OCI-LY7 (cell line): ENCODE measurements at regions not wholly inside any gene's neighbourhood (a gene's known extent, or its start where the extent isn't known, plus 50 kb on each side); places are given as distances from the start of the nearest gene placed in this dataset.

Experiments
- BruUV-seq: library from RNA; stranded (reverse); fragments of 400-500 nt; replicated peaks from 2 replicates; lab custom pipeline; 2021; lab: Mats Ljungman, UMichigan
- CTCF ChIA-PET: fragments of 300-600 bp; sonication (Branson Sonifier 250); formaldehyde crosslinking; loops from one replicate; lab custom pipeline; 2022; ENCODE audit warnings: antibody characterized with exemption; ENCODE audit not compliant: unreplicated experiment; lab: Charles Lee
- POLR2A ChIA-PET: fragments of 300-600 bp; sonication (Branson Sonifier 250); formaldehyde crosslinking; loops from one replicate; lab custom pipeline; 2022; ENCODE audit warnings: antibody characterized with exemption; lab: Charles Lee
- DNase-seq: peaks from one replicate; pipeline ENCODE4 v3.0.0-alpha.2; 2015; ENCODE audit warnings: low spot score
- H2AFZ ChIP-seq: fragments of 200-600 bp; sonication (generic), shearing (Covaris generic); 2 replicates; pipeline ENCODE4 v1.6.1; 2014; ENCODE audit warnings: mild to moderate bottlenecking, antibody characterized with exemption, low read length, moderate library complexity
- H3K27ac ChIP-seq: fragments of 200-600 bp; sonication (generic); 2 replicates; pipeline ENCODE4 v1.5.1; 2014; ENCODE audit warnings: mixed run types, low read depth, mild to moderate bottlenecking, moderate library complexity, low read length, inconsistent platforms; ENCODE audit not compliant: poor library complexity, severe bottlenecking
- H3K36me3 ChIP-seq: fragments of 200-600 bp; sonication (generic); 2 replicates; pipeline ENCODE4 v1.6.1; 2014; ENCODE audit warnings: mild to moderate bottlenecking, antibody characterized with exemption, low read length, moderate library complexity, mixed read lengths; ENCODE audit not compliant: insufficient read depth
- H3K4me1 ChIP-seq: fragments of 200-600 bp; sonication (generic); 2 replicates; pipeline ENCODE4 v1.5.1; 2014; ENCODE audit warnings: mild to moderate bottlenecking, low read length; ENCODE audit not compliant: insufficient read depth, poor library complexity, severe bottlenecking
- H3K4me2 ChIP-seq: fragments of 200-600 bp; sonication (generic); 2 replicates; pipeline ENCODE4 v1.6.1; 2014; ENCODE audit warnings: mild to moderate bottlenecking, low read length
- H3K4me3 ChIP-seq: fragments of 200-600 bp; sonication (generic); 2 replicates; pipeline ENCODE4 v1.5.1; 2014; ENCODE audit warnings: mild to moderate bottlenecking, low read depth, low read length; ENCODE audit not compliant: poor library complexity, severe bottlenecking
- H3K79me2 ChIP-seq: fragments of 200-600 bp; sonication (generic); 2 replicates; pipeline ENCODE4 v1.6.1; 2016; ENCODE audit warnings: low read depth, mild to moderate bottlenecking, low read length, moderate library complexity, mixed read lengths; ENCODE audit not compliant: insufficient read depth
- H3K9me2 ChIP-seq: fragments of 200-600 bp; sonication (generic); 2 replicates; pipeline ENCODE4 v1.6.1; 2016; ENCODE audit warnings: mild to moderate bottlenecking, low read length, mixed read lengths; ENCODE audit not compliant: insufficient read depth
- H3K9me3 ChIP-seq: fragments of 200-600 bp; sonication (generic); 2 replicates; pipeline ENCODE4 v1.6.1; 2014; ENCODE audit warnings: mild to moderate bottlenecking, mixed run types, low read length, mixed read lengths
- H4K20me1 ChIP-seq: fragments of 200-600 bp; sonication (generic); 2 replicates; pipeline ENCODE4 v1.6.1; 2014; ENCODE audit warnings: mild to moderate bottlenecking, antibody characterized with exemption, low read length, moderate library complexity, mixed read lengths; ENCODE audit not compliant: insufficient read depth
- EZH2phosphoT487 ChIP-seq: fragments of 200-600 bp; sonication (generic); IDR thresholded peaks from 2 replicates; pipeline ENCODE4 v1.6.1; 2018; ENCODE audit warnings: low read depth, borderline replicate concordance, mild to moderate bottlenecking, mixed run types, antibody characterized with exemption, low read length, moderate library complexity, mixed read lengths
- intact Hi-C: fragments of 100-400 bp; cut with micrococcal nuclease; formaldehyde crosslinking; loops from one replicate; pipeline ENCODE4 v1.10.0; 2022; ENCODE audit not compliant: unreplicated experiment
- TF ChIP-seq, protein P1 (sequence below): fragments of 200-600 bp; sonication (generic); conservative IDR thresholded peaks from 2 replicates; pipeline ENCODE4 v1.5.1; 2014; ENCODE audit warnings: mild to moderate bottlenecking, antibody characterized with exemption, low read length, moderate library complexity, mixed read lengths

- Histone ChIP-seq H3K9me3 (no peaks in the 10 kb centered on the region), H4K20me1 (no peaks in the 10 kb centered on the region), H3K4me3 (no peak overlapping the region), H3K4me2 (peak overlapping the region; percentile 14; the same call in 1 of the 2 replicates), H3K27ac (no peak overlapping the region), H2AFZ (peak overlapping the region; percentile 26; the same call in 1 of the 2 replicates), H3K79me2 (no peaks in the 10 kb centered on the region), H3K36me3 (no peaks in the 10 kb centered on the region), H3K9me2 (no peaks in the 10 kb centered on the region), H3K4me1 (peaks cover 16% of the 10 kb centered on the region)
- ChIA-PET CTCF (interaction anchor here (1.5 kb wide), 1 partner anchor 12 kb away, joined by 3 read pairs; no protein-coding TSS in a partner anchor), POLR2A (interaction anchor here (0.7 to 1.0 kb wide), 2 partner anchors 8 to 10 kb away, joined by 3 read pairs; no protein-coding TSS in a partner anchor)
- intact Hi-C loops: no loop called here
- BruUV-seq: no TSS peak
- TF ChIP-seq, protein P1, sequence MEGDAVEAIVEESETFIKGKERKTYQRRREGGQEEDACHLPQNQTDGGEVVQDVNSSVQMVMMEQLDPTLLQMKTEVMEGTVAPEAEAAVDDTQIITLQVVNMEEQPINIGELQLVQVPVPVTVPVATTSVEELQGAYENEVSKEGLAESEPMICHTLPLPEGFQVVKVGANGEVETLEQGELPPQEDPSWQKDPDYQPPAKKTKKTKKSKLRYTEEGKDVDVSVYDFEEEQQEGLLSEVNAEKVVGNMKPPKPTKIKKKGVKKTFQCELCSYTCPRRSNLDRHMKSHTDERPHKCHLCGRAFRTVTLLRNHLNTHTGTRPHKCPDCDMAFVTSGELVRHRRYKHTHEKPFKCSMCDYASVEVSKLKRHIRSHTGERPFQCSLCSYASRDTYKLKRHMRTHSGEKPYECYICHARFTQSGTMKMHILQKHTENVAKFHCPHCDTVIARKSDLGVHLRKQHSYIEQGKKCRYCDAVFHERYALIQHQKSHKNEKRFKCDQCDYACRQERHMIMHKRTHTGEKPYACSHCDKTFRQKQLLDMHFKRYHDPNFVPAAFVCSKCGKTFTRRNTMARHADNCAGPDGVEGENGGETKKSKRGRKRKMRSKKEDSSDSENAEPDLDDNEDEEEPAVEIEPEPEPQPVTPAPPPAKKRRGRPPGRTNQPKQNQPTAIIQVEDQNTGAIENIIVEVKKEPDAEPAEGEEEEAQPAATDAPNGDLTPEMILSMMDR: no peak
- no peak for TF ChIP-seq EZH2phosphoT487
- DNase-seq: peak; percentile 81
Measured at GRCh38 chr3:14352002-14352627, 50.3 kb upstream of the SLC6A6 start.
